NCI-H774 (cell line): ENCODE measurements at regions not wholly inside any gene's neighbourhood (a gene's known extent, or its start where the extent isn't known, plus 50 kb on each side); places are given as distances from the start of the nearest gene placed in this dataset.

Experiments used
- DNase-seq: peaks from one replicate; lab custom pipeline; 2025; lab: John Stamatoyannopoulos, UW

GRCh38 chr12:111222027-111222414 is 146.9 kb downstream of the PHETA1 start:
- no peak for DNase-seq

GRCh38 chr12:111221062-111222026 is 147.6 kb downstream of the PHETA1 start:
- no peak for DNase-seq

GRCh38 chr12:111220363-111220762 is 148.5 kb downstream of the PHETA1 start:
- no peak for DNase-seq

GRCh38 chr12:111219440-111219839 is 149.5 kb downstream of the PHETA1 start:
- no peak for DNase-seq

DNA sequence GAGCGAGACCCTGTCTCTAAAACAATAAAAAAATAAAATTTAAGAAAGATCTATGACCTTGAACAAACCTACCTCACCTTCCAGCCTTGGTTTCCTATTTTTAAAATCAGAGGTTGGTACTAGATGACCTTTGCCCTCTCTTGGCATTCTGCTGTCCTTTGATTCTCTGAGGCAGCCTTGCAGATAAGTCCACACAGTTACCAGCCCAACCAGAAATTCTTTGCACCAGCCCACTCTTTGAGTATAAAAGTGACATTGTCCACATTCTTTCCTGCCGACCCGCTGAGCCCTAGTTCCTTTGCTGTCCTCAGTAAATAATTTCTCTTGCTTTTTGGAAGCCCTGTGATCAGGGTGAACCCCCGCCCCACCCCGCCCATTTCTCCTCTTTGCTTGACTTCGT is 150.4 kb downstream of the PHETA1 start:
- DNase-seq, result no peak

DNA sequence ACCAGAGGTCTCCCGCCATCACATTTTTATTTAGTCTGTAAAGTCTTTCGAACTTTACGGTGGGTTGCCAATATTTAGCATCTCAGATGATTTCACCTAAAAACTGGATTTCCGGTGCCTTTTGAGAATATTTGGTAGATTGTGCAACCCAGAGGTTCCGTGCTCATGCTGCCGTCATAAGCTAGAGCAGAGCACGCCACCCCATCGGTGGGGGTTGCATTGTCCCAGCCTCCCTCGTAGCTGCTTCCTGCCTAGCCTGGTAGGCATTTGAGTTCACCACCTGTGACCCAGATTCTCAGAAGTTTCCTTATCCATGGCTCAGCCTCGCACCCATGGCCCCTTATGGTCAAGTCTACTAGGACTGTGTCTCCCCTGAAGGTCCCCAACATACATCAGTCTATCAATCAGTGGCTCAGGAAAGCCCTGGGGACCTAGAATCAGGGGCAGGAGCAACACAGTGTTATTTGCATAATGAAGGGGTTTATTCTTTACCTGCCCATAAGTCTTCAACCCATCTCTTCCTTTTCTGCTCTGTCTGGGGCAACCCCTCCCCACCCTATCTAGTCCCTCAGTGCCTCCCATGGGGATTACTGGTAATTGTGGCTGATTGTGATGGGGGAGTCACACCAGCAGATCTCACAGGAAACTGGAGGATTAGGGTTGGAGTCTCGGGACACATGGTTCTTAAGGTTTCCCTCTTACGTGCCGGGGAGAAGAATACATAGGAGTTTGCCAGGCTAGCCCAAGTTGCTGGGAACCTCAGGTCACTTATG is 152.3 kb downstream of the PHETA1 start:
- no peak for DNase-seq

GRCh38 chr12:111215881-111216280 is 153.0 kb downstream of the PHETA1 start:
- no peak for DNase-seq

GRCh38 chr12:111214401-111214800 is 154.5 kb downstream of the PHETA1 start:
- DNase-seq, result no peak

- DNase-seq, result no peak
Measured at GRCh38 chr12:111213561-111213960, 155.3 kb downstream of the PHETA1 start.

- DNase-seq, result no peak
Measured at GRCh38 chr12:111212814-111213456, 156.0 kb downstream of the PHETA1 start.

DNA sequence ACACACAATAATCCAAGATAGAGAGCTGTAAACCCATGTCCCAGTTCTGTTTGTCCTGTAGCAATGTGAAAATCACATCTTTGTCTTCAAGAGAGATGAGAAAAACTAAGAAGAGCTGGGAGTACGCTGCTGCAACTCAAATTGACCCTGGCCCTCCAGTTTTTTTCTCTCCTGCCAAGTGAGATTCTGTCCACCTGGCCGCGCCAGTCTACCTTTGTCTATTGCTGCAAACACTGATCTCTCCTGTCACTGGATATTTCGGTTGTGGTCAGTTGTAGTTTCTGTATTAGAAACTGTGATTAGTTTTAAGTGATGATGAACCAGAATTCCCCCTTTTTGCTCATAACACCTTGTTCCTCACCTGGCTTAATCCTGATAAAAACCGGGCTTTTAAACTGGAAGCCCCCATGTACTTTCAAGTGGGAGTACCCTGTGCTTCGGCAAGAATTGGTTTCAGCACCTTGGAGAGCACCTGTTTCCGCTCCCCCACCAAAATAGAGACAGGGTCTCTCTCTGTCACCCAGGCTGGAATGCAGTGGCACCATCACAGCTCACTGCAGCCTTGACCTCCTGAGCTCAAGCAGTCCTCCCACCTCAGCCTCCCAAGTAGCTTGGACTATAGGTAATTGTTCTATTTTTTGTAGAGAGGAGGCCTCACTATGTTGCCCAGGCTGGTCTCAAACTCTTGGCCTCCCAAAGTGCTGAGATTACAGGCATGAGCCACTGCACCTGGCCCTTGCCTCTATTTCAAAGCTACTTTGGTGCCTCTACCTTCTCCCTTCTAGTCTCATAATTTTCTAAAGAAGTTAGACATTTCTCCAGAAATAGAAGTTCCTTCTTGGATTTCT is 156.8 kb downstream of the PHETA1 start:
- no peak for DNase-seq

- DNase-seq, result no peak
Measured at GRCh38 chr12:111209811-111210210, 159.1 kb downstream of the PHETA1 start.

GRCh38 chr12:111207761-111208160 is 161.1 kb downstream of the PHETA1 start:
- no peak for DNase-seq

- DNase-seq, result no peak
Measured at GRCh38 chr12:111204788-111205241, 164.1 kb downstream of the PHETA1 start.

GRCh38 chr12:111203969-111204368 is 164.9 kb downstream of the PHETA1 start:
- DNase-seq, result no peak

DNA sequence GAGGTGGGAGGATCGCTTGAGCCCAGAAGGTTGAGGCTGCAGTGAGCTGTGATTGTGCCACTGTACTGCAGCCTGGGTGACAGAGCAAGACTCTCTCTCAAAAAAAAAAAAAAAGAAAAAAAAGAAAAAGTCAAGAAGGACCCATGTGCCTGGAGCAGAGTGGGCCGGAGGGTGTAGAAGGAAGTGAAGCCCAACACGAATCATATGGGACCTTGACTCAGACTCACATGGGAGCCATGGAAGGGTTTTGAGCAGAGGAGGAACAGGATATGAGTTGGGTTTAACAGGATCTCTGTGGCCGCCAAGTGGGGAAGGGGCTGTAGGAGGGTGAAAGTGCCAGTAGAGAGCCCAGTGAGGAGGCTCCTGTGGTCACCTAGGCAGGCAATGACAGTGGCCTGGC is 165.4 kb downstream of the PHETA1 start:
- no peak for DNase-seq

GRCh38 chr12:111202237-111202915 is 166.5 kb downstream of the PHETA1 start:
- no peak for DNase-seq

DNA sequence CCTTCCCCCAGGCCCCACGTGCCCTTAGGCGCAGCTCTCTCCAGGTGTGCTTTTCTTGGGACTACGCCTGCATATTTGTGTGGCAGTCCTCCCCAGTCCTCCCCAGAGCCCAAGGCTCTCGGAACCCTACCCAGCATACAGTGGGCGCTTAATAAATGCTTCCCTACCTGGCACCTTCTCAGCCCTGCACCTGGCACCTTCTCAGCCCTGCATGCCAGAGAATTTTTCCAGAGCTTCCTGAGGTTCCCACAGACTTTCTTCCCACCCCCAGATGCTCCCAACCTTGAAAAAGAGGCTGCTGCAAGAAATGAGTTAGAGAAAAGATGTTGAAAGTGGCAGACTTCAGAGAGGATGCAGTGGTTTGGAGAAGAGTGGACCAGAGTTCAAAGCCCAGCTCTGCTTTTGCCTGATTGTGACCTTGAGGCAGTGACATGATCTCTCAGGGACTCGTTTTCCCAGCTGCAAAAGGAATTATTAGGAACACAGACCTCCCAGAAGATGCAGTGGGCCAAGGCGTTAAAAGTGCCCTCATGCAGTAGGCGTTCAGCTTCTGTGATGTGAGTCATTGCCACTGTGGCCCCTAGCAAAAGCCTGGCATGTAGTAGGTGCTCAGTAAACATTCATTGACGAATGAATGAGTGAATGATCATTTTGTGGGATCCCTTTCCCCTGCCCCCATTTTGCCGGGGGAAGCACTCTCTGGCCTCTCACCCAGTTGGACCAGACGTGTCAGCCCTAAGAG is 167.2 kb downstream of the PHETA1 start:
- no peak for DNase-seq

DNA sequence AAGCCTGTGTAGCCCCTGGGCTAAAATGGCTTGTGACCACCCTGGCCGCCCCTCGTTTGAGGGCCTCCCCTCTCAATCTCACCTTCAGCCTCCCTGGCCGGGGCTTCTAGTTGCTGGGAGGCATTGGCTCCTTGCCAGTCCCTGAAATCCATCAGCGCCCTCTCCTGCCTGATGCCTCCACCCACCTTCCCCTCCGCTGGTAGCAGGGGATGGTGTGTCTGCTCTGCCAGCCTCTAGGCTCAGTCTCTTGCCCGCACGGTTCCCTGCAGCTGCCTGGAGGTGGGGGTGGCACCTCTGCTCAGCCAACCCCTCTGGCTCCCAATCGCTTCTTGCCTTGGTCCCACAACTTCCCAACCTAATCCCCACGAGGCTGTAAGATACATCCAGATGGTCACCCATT is 167.9 kb downstream of the PHETA1 start:
- no peak for DNase-seq

- no peak for DNase-seq
Measured at GRCh38 chr12:111197376-111197944, 171.4 kb downstream of the PHETA1 start.
